NCI-H2227 (cell line): ENCODE measurements at regions not wholly inside any gene's neighbourhood (a gene's known extent, or its start where the extent isn't known, plus 50 kb on each side); places are given as distances from the start of the nearest gene placed in this dataset.

Experiments used
- DNase-seq: peaks from one replicate; lab custom pipeline; 2025; ENCODE audit not compliant: unreplicated experiment; lab: John Stamatoyannopoulos, UW

DNA sequence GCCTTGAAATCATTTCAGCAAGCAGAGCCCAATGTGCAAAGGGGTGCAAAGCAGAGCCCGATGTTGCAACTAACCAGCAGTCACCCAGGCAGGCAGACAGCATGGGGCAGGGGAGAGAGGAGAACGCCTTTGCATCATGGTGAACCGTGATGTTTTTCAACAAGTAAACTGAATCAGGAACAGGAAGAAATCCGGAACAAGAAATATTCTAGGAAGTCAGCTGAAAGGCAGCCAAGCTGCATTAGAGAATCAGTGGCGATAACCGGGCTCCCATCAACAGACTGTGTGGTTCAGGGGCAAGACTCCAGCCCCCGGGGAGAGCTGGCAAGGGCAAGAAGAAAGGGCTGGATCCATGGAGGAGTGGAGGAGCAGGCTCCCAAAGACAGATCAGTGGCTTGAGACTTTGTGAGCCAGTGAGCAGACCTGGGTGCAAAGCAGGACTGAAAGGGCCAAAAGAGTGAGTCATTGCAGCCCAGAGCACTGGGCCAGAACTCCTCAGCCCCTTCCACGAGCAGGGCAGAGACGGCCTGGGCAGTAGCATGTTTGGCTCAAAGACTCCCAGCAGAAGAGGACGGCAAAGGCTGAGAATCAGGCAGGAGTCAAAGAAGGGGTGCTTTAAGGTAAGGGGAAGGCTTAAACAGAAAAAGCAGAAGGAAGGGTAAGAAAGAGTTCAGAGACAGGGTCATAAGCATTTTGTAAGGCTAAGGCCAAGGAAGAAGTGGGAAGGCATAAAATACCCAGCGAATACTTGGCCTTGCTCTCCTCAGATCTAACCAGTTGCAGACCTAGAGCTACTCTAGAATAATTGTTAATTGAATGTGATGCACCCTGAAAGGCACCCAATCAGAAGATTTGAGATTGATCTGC is 155.0 kb downstream of the SETD4 start:
- no peak for DNase-seq

DNA sequence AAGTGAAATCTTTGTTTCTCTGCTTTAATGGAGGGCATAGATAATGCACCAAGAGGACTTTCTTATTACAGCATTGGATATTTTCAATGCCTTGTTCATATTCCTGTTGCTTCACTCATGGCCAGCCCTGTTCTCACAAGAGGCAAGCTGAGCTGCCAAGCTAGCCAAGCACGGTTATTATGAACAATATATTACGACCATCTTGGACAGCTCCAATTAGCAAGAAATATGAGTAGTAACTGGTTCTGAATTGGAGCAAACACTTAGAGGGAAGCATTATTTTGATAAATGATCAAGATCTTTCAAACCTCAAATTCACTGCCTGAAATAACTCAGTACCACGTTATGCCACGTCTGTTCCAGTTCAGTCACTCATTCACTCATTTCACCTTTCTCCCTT is 159.8 kb downstream of the SETD4 start:
- DNase-seq, result no peak

DNA sequence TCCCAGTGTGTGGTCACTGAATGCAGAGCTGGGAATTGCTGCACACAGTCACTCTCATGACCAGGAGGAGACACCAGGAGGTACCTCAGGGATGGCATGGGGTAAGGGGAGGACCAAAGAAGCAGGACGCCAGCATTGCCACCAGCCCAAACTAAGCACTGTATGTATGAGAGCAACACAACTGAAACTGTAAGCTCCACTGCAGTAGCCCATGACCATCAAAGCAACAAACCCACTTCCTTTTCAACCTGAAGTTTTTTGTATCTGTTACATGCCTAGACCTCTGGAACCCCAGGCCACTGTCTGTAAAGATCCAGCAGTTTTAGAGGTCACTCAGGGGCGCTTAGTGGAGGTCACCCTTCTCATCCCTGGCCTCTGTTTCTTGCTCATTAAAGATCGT is 164.3 kb downstream of the SETD4 start:
- DNase-seq, result no peak

DNA sequence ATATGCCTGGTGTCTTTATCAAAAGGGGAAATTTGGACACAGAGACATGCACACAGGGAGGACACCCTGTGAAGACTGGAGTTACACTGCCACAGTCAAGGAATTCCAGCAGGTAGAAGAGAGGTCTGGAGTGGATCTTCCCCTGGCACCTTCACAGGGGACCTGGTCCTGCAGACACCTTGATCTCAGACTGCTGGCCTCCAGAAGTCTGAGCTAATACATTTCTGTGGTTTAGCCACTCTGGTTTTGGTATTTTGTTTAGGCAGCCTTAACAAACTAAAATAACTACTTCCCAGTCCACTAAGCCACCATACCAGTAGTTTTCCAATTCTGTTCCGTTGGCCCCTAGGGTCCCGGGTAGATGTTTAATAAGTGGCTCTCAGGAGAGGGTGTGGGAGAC is 164.7 kb downstream of the SETD4 start:
- DNase-seq, result no peak

DNA sequence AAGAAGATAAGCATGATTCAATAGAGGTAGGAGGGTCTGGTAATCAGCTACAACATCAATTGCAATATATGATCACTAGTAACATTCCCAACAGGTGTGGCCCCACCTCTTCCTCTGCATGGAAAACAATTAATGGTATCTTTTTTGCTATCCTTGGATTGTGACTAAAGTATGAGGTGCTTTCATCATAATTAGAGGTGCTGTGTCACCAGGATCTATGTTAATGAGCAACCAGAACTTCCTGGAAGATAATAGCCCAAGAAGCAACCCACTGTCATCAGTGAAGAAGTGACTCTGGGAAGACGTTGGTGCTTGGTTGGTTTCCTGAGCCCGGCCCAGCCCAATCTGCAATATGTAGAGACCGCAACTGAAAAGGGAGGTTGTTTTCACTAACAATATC is 167.2 kb downstream of the SETD4 start:
- DNase-seq, result no peak

DNA sequence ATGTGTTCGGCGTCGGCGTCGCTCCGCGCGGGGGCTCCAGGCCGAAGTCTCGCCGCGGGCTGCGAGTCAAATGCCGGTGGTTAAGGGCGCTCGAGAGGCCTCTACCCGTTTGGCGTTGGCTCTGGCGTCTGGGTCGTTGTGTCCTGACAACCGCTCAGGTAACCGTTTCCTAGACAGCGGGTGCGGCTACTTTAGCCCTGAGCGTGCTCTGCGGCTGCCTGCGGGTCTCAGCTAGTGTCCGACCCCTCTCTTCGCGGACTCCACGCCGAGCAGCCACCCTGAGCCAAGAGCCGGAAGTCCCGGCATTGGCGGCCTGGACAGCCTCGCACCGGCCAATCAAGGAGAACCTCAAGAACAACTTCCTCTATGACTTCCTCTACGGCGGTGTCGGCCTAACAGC is 173.4 kb downstream of the SETD4 start:
- no peak for DNase-seq

DNA sequence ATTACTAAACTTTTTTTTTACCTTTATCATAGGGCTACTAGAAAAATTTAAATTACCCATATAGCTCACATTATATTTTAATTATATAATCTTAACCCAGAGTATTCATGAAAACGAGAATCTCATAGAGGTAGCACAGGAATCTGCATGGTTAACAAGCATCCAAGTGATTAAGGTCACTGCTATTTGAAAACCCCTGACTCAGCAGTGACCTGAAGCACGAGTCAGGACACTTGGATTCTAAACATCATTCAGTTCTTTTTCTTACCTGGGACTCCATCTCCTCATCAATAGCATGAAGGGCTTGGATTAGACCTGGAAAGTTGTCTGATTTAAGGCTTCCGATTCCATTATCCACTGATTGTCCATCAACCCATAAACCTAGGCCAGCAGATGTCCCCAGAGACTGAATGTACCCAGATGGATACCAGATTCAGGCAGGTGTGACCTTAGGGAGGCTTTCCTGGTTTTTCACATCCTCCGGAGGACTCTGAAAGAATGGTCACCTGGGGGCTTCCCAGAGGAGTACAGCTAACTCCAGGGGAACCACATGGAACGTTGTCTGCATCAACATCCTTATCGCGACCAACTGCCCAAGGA is 174.3 kb downstream of the SETD4 start:
- no peak for DNase-seq

DNA sequence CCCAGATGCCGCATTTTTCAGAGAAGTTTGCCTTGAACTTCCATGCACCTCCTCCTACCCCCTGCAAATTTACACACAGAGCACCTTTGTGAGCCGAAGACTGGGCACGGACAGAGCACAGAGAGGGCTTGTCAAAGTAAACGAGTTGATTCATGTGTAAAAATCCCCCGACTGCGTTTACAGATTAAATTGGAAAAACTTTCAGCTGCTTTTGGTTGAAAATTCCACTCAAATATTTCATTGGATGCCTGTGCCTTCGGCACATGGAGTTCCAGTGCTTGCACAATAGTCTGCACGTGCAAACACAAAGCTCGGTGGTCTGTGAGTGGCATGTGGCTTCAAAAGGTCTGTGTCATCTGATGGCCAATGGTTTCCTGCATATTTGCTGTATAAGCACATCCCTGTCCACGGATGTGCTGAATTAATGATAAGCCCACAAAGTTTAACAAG is 177.5 kb downstream of the SETD4 start:
- no peak for DNase-seq

DNA sequence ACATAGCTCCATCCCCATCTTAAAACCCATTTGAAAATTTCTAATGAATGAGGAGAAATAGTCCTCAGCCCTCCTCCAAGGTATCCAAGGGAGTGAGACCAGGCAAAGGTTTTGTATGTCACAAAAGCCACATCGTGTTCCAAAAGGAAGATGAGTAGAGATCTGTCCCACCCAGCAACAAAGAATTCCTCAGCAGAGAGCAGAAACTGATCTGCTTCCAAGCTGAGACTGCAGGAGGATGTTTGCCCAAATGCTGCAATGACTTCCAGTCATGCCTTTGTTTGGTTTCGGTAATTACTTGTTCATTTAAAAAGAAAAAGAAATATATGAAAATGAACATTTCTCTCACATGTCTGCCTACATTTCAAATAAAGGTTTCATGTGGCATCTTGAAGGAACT is 186.9 kb downstream of the SETD4 start:
- DNase-seq, result no peak

DNA sequence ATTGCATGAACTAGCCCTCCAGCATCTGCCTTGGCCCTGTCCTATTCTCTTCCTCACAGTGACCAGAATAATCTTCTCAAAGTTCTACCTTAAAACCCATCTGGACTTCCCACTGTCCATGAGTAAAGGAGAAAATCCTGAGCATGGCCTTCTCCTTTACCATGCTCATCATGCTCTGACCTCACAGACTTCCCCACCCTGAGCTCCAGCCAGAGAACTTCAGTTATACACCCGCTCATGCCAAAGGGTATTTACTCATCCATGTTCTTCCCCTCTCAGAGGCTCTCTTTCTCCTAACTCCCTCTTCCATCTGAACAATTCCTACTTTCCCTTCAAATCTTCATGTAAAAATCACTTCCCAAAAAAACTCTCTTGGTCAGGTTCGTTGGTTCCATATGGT is 188.4 kb downstream of the SETD4 start:
- DNase-seq, result no peak

DNA sequence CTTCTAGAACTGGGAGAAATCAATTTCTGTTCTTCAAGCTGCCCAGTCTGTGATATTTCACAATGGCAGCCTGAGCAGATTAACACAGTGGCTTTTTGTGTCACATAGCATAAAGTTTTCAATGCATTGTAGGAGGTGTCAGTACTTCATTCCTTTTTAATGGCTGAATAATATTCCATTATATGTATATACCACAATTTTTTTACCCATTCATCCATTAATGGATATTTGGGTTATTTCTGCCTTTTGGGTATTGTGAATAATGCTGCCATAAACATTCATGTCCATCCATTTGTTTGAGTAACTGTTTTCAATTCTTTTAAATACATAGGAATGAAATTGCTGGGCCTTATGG is 191.5 kb downstream of the SETD4 start:
- DNase-seq, result no peak

DNA sequence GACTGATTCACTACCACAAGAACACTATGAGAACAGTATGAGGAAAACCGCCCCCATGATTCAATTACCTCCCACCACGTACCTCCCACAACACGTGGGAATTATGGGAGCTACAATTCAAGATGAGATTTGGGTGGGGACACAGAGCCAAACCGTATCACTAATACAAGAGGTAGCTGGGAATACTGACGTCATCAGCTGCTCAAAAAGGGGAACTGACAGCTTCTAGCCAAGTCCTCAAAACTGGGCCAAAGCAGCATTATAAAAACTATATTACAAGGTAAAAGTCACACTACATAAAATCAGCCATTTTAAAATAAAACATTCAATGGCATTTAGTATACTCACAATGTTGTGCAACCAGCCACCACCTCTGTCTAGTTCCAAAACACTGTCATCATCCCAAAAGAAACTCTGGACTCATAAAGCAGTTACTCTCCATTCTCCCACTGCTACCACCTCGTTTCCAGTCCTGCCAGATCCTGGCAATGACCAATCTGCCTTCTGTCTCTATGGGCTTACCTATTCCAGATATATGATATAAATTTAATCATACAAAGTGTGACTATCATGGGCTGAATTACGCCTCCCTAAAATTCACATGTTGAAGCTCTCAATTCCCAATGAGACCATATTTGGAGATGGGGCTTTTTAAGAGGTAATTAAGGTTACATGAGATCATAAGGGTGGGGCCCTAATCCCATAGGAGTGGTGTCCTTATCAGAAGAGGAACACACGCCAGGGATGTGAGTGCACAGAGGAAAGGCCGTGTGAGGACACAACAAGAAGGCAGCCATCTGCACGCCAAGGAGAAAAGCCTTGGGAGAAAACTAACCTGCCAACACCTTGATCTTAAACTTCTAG is 192.1 kb downstream of the SETD4 start:
- DNase-seq, result no peak

DNA sequence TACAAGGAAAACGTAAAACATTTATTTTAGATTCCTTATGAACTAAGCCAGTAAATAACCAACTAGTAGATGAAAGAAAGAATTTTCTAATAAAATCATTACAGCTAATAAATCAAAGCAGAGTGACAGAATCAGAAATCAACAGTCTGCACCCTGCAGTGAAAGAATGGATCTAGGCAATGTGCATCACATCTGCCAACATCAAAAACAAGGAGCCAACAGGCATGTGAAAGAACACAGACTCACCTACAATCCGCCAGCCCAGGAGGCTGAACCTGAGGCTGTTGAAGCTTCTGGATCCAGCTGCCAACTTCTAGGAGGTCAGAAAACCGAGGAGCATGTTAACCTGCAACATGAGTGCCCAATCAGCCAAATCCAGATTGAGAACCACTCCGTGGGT is 196.3 kb downstream of the SETD4 start:
- no peak for DNase-seq

DNA sequence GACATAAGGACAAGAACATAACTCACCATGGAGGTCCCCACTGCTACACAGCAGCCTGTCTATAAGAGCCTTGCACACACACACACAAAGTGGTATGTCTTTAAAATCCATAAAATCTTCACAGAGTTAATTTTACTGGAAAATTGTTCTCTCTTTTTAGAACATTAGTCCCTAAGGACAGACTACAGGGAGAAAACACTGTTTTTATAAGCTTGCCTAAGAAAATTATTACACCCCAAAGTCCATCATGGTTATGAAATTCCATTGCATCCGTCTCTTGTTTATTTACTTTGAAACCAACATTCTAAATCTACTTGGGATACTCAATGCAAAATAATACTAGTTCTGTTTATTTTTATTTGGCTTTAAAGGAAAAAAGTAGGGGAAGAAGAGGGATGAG is 197.4 kb downstream of the SETD4 start:
- DNase-seq, result no peak

DNA sequence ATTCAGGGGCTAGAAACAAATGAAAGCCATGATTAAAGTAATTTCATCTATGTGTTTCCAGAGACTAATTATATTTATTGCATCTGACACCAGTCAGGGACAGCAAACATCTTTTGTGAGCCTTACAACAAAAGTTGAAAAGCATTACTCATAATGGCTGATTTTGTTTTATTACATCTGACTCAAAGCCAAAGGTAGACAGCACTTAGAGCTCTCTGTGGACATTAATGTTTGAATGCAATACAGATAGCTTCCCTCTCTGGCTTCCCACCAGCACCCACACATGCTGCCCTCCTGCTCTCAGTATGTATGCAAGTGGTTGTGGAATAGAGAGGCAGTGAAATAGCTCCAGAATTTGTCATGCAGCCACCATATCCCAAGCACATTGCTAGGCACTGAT is 198.7 kb downstream of the SETD4 start:
- no peak for DNase-seq

DNA sequence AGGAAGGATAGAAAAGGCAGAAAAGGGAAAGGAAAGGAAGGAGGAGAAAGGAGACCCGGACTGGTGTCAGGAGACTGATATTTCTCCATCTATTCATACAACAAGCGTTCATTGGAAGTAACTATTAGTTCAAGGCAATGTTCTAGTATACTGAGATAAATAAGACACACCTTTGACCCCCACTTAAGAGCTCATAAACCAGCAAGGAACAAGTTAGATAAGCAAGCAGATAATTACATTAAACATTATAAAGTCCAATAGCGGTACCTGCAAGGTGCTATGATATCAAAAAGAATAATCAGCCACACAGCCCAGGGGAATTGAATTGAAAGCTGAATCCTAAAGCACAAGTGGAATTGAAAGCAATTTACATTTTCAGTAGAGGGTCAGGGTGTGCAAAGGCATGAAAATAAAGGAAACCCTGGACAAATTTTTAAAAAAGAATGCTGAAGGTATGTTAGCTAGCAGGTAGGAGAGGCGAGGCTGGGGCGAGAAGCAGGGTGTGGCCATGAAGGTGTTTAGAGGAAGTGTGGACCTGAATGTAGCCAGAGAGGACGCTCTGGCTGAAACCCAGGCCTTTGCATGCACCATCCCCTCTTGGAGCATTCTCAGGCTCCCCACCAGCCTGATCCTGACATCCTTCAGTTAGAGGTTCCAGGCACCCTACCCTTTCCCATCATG is 200.0 kb downstream of the SETD4 start:
- no peak for DNase-seq

DNA sequence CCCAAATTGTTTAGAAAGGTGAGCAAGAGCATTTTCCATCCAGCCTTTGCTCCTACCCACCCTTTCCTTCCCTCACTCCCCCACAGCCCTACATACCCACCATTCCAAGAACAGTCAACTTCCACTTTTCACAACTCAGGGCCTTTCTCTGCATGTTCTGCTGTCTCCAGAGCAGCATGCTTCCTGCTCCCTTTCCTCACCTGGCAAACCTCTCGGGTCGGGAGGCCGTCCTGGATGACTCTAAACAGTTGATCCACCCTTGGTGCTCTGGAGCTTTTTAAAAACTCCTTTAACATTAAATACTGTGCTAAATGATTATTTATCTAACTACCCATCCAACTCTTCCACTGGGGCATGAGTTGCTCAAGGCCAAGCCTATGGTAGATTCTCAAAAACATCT is 200.6 kb downstream of the SETD4 start:
- no peak for DNase-seq

DNA sequence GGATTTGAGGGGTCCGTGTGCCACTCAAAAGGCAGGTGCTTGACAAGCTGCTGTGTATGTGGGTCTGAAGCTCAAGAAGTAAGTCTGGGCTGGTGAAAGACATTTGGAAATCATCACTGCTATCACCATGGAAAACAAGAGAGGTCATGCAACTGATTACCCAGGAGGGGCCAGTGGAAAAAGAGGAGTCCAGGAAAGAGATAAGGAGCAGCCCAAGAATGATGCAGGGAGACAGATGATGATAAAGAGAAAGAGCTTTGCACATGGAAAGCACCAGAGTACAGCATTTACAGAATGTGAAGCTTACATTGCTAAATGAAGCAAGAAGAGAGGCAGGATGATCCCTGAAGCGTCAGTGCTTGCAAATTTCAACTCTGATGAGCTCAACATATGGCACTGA is 203.2 kb downstream of the SETD4 start:
- DNase-seq, result no peak

DNA sequence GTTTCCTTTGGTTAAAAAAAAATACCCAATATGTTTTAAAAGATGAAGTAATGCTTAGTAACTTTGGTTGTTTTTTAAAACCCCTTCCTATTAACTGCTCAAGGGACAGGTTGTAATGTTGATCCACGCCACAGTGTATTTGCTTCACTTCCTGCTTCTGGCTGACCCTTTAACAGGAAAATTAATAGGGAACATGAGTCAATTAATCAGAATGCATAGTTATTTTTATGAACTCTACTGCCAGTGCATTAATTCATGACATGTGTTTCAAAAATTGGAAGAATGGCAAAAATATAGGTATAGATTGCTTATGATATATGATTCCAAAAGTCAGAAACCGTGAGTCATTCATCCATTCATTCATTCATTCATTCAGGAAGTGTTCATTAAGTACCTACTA is 204.8 kb downstream of the SETD4 start:
- no peak for DNase-seq

DNA sequence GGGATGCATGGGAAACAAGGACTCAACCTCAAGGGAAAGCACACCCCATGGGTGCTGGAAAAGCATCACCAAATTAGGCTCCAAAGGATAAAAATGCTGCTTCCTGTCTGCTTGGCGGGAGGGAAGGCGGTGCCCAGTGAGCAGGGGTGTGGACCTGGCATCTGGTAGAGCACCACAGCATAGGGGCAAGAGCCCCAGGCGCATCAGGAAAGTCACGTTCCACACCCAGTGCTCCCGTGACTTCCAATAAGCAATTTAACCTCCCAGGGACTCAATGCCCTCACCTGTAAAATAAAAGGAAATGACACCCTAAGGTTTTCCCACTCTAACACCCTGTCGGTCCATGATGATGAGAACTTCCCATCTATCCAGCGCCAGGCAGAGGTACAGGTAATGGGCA is 206.0 kb downstream of the SETD4 start:
- no peak for DNase-seq
